ENCODE measurements at regions not wholly inside any gene's neighbourhood (a gene's known extent, or its start where the extent isn't known, plus 50 kb on each side); places are given as distances from the start of the nearest gene placed in this dataset.
"Not testable (repeated sequence)": the region's sequence is repeated elsewhere in the genome, so short reads cannot be mapped to it uniquely, and the experiment has no call there.

DNA sequence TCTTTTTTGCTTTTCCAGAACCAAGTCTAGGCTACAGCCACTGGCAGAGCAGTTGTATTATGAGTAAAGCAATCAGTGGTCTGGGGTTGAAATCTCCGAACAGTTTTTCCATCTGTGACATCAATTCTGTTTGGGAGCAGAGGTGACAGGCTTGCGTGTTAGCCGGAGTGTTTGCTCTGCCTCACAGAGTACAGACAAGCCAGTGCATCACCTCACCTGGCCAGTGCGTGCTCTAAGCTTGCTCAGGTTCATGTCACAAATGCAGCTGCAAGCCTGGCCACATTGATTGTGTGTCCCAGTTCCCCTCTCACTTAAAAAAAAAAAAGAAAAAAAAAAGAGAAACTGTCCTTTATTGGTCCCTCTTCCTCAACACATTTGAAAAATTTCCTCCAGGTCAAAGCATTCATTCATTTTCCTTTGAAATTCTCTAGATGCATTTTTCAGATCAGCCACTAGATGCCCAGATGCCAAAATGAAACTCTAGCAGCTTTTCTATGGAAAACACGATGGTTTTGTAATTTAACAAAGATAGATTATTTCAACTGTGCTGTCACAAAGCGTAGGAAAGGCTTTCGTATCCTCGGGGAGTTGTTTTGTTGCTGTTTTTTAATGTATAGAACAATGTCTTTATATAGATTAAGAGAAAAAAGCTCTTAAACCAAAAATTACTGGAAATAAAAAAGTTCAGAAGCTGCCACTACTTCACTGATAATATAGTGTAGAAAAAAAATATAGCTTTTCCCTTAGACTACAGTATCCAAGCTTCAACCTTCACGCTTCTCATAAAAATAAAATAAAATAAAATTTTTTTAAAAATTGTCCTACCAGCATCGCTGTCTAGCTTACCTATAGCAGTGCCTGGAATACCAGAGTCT, 585.5 kb downstream of the TLE1 start:
- DNase-seq, result no peak

DNA sequence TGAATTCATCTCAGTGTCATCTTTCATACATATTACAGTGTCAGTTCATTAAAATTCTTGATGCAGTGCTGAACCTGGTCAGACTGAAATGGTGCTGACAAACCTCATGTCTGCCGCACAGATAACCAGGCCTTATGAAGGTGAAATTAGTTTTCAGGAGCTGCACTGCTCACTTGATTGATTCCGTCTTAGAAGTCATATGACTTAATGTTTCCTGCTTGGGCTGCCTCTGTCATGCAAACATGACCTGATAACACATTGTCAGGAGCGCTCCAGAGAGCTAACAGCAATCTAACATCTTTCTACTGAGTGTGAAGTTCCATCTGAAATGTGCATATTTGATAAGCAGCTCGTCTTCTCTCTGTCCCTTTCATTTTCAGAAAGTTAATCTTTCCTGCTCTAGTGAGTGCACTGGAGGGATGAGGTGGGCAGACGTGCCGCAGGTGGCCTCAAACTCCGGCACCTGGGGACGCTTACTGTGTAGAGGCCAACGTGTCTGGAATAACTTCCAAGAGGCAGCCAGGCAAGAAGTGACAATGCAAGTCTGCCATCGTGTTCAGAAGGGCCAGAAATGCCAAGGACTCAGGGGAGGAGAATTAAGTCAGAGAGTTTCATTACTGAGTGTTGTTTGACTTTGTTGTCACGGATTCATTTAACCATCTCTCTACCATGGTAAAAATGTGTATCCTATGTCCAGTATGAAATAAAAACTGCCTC, 592.1 kb downstream of the TLE1 start:
- DNase-seq, result no peak

DNA sequence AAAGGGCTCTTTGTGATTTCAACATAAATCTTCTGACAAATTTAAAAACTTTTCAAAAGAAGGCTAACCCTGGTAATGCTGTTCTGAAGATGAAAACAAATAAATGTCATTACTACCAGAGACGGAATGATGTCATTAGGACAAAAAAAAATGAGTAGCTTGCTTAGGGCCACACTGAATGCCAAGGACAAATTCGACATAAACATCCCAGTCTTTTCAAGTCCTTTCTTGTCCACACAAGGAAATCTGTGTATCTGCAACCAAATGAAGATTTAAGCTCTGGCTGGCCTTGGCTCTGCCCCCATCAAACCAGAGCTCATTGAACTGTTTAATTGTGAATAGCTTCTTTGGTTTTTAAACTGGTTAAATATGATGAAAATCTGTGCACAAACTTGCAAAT, 592.7 kb downstream of the TLE1 start:
- DNase-seq, result no peak

DNA sequence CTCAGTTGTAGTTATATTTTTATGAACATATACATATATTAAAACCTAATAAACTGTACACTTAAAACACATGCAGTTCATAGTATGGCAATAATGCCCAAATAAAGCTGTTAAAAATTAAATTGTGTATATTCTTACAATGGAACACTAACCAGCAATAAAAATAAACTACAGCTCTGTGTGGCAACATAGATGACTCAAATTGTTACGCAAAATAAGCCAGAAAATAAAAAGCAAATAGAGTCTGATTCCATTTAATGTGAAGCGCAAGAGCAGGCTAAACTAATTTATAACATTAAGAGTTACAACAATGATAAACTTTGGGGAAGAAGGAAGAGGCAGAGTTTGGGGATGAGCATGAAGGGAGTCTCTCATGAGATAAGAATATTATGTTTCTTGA, 597.3 kb downstream of the TLE1 start:
- DNase-seq, result no peak

DNA sequence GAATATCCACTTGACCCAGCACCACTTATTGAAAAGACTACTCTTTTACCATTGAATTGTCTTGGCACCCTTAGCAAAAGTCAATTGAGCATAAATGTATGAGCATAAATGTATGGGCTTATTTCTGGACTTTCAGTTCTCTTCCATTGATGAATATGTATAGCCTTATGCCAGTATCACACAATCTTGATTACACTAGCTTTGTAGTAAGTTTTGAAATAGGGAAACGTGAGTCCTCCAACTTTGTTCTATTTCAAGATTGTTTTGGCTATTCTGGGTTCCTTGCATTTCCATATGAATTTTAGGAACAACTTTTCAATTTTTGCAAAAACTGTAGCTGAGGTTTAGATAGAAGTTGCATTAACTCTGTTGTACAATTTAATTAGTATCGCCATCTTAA, 601.0 kb downstream of the TLE1 start:
- no peak for DNase-seq

DNA sequence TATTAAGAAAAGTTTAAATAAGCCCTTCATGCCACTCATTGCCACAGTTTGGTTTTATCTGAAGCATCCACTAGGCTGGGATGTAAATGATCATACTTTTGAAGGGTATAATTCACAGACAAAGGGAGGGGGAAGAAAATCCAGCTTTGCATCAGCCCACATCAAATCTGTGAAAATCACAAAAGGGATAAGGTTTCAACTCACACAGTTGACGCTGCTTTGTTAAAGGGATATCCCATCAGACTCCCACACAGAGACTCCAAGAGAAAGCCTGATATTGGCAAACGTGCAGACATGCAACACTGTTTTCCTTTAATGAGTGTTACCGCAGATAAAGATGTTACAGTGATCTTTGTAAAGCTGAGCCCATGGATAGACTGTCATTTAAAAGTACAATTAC, 602.9 kb downstream of the TLE1 start:
- no peak for DNase-seq

DNA sequence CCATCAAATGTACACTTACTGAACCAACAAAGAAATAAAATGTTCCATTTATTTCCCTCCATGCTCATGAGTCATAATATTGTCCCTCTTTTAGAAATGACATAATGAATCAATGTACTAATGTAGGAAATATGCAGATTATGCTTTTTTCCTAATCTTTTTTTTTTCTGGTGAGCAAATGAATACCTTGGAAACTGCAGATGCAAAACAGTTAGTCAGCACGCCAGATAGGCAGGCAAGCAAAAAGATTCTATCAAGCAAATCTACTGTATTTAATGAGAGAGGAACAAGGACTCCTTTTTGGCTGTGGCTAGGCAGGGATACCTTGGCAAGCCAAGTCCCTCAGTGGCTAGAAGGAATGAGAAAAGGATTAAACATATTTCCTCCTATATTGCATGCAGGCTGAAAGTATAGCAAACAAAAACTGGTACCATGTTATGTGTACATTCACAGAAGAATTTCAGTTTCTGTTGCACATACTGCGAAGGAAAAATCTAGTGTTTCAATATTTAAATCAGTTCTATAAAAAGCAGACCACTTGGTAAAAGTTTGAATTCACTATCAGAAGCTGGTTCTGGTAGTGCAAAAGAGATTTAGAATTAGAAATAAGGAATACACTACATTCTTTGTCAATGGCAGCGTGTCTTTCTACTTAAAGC, 605.4 kb downstream of the TLE1 start:
- DNase-seq, result no peak

DNA sequence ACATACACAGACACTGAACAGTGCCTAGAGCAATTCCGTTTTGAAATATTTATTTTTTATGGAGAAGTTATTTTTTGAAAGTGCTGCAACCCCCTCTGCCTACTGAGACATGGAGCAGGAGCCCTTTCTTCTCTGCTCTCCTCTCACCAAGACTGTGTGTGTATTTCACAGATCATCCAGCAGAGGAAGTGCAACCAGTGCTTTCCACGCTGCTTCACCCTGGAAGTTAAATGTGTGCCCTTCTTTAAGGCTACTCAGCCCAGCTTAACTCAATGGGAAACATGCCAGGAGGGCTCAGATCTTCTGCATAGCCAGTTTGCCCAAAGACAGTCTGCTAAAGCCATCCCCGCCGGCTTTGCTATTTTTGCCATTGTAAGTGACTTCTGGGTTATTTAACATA, 606.3 kb downstream of the TLE1 start:
- no peak for DNase-seq

DNA sequence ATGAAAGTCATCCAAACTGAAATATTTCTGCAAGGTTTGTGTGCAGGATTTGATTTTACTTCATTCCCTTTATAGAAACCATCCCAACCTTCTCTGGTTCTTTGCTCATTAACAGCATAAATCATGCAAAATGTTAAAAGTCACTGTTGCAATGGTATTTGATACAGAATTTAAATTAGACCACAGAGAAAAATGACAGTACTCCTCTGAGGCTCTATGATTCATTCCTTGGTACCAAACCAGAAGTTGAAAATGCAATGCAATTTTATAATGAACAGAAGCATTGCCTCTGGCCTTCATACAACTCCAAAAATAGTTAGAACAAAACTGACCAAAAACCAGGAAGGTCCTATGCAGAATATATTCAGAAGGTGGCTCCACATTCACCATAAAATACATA, 607.1 kb downstream of the TLE1 start:
- no peak for DNase-seq

DNA sequence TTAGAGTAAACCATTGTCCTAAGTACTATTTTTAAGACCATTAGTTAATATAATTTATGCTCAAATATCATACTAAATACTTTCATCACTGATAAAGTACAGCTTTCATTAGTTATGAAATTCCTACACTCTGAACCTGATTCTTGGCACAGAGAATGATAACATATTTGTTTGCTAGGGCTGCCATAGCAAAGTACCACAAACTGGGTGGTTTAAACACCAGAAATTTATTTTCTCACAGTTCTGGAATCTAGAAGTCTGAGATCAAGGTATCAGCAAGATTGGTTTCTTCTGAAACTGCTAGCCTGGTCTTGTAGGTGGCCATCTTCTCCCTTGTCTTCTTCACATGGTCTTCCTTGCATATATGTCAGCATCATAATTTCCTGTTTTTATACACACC, 608.4 kb downstream of the TLE1 start:
- DNase-seq, result no peak

DNA sequence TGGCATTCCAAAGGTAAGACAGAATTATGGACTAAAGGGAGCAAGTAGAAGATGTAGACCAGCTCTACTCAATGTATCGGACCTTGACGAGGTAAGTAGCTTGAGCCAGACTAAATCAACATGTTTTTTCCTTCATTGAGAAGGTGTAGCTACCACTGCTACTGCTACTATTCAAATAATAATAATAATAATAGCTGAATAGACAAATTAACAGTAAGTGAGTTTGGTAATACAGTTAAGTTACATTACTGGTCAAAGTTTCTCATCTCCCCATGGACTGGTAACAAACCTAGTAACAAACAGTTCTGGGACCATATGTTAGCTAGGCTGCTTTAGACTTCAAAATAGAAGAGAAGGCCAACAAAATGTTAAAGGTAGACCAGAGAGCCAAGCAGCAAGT, 609.2 kb downstream of the TLE1 start:
- no peak for DNase-seq

DNA sequence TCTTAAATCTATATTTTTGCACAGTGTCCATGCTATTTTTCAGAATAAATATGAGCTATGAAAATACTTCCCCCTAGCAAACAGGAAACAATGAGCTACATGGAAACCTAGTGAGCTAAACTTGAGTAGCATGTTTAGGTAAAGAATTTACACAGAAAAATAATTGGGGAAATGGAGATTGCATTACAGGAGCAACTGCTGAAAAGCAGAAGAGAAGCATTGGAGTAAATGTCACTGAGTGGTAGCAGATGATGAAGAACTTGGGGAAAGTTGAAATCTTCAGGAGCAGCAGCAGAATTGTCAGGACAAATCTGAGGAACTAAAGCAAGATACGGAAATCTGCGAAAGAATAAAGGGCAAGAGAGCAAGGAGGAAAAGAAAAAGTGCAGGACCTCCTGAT, 610.3 kb downstream of the TLE1 start:
- no peak for DNase-seq

DNA sequence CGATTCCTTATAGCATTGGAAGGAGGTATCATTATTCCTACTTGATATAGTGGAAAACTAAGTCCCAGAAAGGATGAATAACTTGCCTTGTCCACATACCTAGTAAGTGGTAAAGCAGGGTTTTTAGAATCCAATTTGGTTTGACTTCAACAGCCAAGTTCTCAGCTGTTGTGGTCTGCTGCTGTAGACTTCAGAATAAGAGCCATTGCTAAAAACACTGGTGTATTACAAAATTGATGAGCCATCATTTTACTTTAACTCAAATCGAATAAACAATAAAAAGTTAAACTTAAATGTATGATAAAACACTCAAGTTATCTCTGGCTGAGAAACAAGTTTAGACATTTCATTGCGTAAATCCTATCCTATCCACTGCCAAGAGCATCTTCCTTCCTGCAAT, 610.8 kb downstream of the TLE1 start:
- no peak for DNase-seq

DNA sequence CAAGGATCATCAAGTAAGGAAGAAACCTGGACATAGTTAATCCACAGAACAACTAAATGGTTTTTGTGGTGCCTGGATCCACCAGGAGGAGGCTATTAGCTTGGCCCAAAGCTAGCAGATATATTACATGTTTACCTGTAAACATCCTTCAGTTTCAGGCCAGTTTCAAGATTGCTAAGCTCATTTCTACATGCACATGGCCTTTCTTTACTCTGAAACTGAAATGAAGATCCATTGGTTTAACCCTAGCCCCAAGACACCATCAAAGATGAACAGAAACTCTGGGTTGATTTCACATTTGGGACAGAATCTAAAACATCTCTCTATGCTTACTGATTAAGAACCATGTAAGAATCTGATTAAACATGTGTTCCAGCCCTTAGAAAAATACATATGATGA, 611.8 kb downstream of the TLE1 start:
- no peak for DNase-seq

DNA sequence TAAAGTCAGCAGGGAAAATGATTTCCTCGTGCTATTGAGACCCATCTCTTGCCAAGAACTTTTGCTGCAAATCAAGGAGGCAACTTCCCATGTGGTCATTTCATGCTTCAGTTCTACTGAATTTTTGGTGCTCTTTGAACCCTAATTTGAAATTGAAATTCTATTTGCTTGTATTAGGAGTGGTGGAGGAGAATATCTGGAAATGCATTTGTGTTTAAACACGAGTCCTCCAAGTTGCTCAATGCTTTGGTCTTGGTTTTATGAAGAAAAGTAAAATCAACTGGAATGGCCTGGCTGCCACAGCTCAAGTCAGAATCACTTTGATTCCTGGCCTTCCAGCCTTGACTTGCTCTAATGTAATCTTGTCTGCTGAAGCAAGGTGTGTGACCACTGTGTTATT, 613.2 kb downstream of the TLE1 start:
- no peak for DNase-seq

DNA sequence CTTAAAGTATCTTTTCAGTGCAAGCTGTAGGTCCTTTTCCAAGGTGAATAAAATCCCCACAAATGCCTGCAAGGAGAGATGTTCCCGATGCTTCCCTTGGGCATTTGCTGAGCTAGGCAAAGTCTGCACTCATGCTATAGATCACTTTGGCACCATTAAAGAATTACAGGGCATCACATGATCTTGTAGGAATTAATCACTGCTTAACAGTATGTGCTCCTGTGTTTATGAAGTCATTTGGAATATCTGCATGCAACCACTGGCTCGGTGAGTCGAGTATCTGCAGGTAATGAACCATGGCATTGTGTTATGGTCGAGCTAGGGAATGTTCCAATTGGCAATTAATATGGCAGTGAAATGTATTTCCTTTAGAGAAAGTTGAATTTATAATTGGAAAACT, 615.1 kb downstream of the TLE1 start:
- no peak for DNase-seq

DNA sequence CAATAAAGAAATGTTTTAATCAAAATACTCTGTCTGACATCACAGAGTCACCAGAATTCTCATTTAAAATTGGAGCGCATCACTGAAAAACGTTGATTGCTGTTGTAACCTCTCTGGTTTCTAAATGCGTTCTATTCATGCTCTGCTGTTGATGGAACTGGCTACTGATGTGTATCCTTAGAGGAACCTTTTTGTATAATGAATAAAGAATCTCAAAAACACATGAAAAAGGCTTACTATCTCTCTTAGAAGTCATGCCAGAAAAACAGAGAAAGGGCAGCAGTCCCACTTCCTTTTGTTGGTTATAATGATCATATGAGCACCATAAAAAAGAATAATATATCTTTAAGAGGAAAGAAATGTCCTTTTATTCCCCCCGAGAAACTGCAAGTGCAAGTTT, 615.5 kb downstream of the TLE1 start:
- no peak for DNase-seq

DNA sequence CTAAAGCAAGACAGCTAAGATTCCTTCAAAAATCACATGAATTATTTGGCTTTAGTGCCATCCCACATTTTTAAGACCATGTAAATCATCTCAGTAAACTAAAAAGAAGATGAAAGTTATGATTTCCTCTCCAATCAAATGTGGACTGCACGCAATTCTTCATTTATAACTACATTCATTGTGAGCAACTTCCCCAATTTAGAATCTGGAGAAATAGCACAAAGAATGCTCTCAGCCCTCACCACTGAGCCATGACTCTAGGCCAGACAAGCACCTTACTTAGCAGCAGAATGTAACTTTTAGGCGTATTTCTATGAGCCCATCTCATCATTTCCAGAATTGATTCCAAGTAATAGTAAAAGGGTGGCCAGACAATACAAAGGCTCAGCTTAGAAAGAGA, 616.6 kb downstream of the TLE1 start:
- no peak for DNase-seq

DNA sequence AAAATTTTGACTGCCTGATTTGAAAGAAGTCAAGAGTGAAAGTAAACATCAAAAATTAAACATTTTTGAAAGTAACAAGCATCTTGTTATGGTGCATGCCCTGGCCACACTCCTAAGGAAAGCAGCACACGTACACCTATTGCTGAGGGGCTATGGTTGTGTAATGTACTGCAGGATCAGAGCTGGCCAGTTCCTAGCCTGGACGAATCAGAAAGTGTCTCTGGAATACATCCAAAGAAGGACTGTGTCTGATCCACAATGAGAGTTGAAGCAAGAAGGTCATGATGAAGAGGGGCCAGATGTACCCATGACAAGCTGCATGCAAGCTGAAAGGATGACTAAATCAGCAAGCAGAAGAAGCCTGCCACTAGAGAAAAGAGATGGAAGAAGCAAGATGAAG, 618.2 kb downstream of the TLE1 start:
- no peak for DNase-seq

DNA sequence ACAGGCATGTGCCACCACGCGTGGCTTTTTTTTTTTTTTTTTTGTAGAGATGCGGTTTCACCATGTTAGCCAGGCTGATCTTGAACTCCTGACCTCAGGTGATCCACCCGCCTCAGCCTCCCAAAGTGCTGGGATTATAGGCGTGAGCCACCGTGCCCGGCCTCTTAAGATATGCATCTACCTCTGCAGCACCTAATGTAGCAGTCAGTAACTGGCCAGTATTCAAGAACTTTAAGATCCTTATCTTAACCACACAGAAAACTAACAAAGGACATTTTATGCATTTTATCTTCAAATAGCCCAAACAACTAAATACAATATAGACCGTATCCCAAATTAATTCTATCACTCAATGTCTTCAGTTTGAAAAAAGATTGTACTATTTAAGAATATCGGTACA, 618.7 kb downstream of the TLE1 start:
- no peak for DNase-seq

DNA sequence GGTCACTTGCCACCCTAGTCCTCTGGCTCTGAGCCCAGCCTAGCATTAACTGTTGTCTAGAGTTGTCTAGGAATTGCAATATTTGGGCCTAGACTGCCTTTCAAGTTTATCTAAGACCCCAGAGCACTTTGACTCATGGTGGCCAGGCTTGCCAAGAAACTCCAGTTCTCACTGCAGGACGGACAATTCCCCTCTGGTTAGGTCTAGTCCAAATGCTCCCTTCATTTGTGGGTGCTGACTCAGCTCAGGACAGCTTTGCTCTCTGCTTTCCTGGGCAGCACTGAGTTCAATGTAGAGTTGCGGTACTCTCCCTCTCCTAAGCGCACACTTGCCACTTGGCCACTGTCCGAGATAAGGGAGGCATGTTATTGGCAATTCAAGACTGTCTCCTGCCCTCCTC, 619.4 kb downstream of the TLE1 start:
- DNase-seq, result no peak

DNA sequence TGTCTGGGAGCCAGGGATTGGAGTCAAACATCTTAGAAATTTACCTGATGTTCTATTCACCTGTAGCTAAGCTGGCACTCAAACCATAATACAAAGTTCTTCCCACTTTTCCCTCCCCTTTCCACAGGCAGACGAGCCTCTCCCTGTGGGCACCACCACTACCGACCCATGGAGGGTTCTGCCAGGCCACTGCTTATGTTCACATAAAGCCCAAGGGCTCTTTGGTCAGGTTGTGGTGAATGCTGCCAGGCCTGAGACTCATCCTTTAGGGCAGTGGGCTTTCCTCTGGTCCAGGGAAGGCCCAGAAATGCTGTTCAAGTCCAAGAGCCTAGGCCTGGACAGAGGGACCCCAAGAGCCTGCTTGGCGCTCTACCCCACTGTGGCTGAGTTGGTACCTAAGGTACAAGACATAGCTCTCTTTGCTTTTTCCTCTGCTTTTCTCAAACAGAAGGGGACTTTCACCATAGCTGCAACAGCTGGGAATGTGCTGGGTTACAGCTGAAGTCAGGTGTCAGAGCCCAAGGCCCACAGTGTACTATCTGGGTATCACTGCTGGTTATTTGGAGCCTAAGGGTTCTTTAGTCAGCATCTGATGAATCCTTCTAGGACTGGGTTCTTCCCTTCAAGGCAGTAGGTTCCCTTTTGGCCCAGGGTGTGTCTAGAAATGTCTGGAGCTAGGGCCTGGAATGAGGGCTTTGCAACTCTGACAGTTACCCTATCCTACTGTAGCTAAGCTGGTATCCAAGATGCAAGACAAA, 620.1 kb downstream of the TLE1 start:
- DNase-seq, result no peak

DNA sequence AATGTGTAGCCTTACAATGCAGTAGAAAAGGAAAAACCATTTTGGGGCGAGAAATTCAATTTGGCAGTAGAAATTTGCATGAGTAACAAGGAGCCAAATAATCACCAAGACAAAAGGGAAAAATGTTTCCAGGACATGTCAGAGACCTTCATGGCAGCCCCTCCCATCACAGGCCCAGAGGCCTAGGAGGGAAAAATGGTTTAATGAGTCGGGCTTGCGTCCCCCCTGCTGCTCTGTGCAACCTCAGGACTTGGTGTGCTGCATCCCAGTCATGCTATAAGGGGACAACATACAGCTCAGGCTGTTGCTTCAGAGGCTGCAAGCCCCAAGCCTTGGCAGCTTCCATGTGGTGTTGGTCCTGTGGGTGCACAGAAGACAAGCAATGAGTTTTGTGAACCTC, 626.4 kb downstream of the TLE1 start:
- DNase-seq, result not testable (repeated sequence)

Data from NCI-H2227 treated with DMSO at 0.1 percent for 48 hours (cell line).